Endothelial cell of umbilical vein (primary cell): ENCODE measurements at regions not wholly inside any gene's neighbourhood (a gene's known extent, or its start where the extent isn't known, plus 50 kb on each side); places are given as distances from the start of the nearest gene placed in this dataset.

Experiments
- BruUV-seq: library from RNA; stranded (reverse); fragments of 400-500 nt; replicated peaks from 2 replicates; lab custom pipeline; 2021; lab: Mats Ljungman, UMichigan
- CTCF ChIA-PET: fragments of 300-600, 350-600 bp; sonication (Branson Sonifier 250); formaldehyde crosslinking; loops from one replicate; lab custom pipeline; 2021; ENCODE audit warnings: antibody characterized with exemption, inconsistent platforms; lab: Charles Lee
- POLR2A ChIA-PET: fragments of 300-600, 350-600 bp; sonication (Branson Sonifier 250); formaldehyde crosslinking; loops from one replicate; lab custom pipeline; 2021; ENCODE audit warnings: antibody characterized with exemption, inconsistent platforms; lab: Charles Lee
- DNase-seq: peaks from one replicate; pipeline ENCODE4 v3.0.0-alpha.2; 2011; ENCODE audit warnings: low read depth, low spot score
- FAIRE-seq: peaks from 2 replicates; lab custom pipeline; 2011; peaks lifted over from hg19 to GRCh38; lab: Jason Lieb, UNC
- H2AFZ ChIP-seq: 2 replicates; pipeline ENCODE4 v1.6.0; 2012; ENCODE audit warnings: low read depth, low read length, control low read depth, inconsistent platforms
- H3K27ac ChIP-seq: 2 replicates; pipeline ENCODE4 v1.5.1; 2011; ENCODE audit warnings: low read depth, mild to moderate bottlenecking, control low read depth, low read length, moderate library complexity; ENCODE audit not compliant: insufficient read depth
- H3K27me3 ChIP-seq, 2 experiments: 2 replicates each; pipeline versions ENCODE4 v1.6.0 to v1.6.1; 2011; ENCODE audit warnings: low read length in 2 of 2, mixed read lengths in 1 of 2; ENCODE audit not compliant: control insufficient read depth in 2 of 2, insufficient read depth in 2 of 2
- H3K36me3 ChIP-seq, 2 experiments: 2 replicates in 1 of 2; 3 replicates in 1 of 2; pipeline ENCODE4 v1.5.1; 2011; ENCODE audit warnings: low read length in 2 of 2, mild to moderate bottlenecking in 1 of 2, moderate library complexity in 1 of 2; ENCODE audit not compliant: control insufficient read depth in 2 of 2, insufficient read depth in 2 of 2; ENCODE audit errors: extremely low read depth in 1 of 2
- H3K4me1 ChIP-seq: 3 replicates; pipeline ENCODE4 v1.5.1; 2011; ENCODE audit warnings: mild to moderate bottlenecking, low read length; ENCODE audit not compliant: control insufficient read depth, insufficient read depth; ENCODE audit errors: extremely low read depth
- H3K4me2 ChIP-seq: 2 replicates; pipeline ENCODE4 v1.6.1; 2011; ENCODE audit warnings: low read length, control low read depth, mixed read lengths; ENCODE audit not compliant: insufficient read depth
- H3K4me3 ChIP-seq, 3 experiments: fragments of 200-600 bp in 1 of 3; sonication (generic), shearing (Covaris generic) in 1 of 3; replicated peaks in 1 of 3; 2 replicates each; pipeline ENCODE4 v1.5.1; 2011 to 2016; ENCODE audit warnings: control low read depth in 3 of 3, low read length in 3 of 3, mild to moderate bottlenecking in 2 of 3, inconsistent platforms in 1 of 3, low read depth in 1 of 3, moderate library complexity in 1 of 3; ENCODE audit not compliant: insufficient read depth in 1 of 3
- H3K79me2 ChIP-seq: 2 replicates; pipeline ENCODE4 v1.6.0; 2012; ENCODE audit warnings: low read length, inconsistent platforms; ENCODE audit not compliant: control insufficient read depth, insufficient read depth
- H3K9ac ChIP-seq: replicated peaks from 2 replicates; pipeline ENCODE3; 2011; ENCODE audit warnings: low read length, control low read depth; ENCODE audit not compliant: insufficient read depth; ENCODE audit errors: extremely low read depth
- H3K9me1 ChIP-seq: replicated peaks from 3 replicates; pipeline ENCODE4 v1.6.0; 2011; ENCODE audit warnings: mild to moderate bottlenecking, low read length; ENCODE audit not compliant: control insufficient read depth, insufficient read depth; ENCODE audit errors: extremely low read depth
- H3K9me3 ChIP-seq: replicated peaks from 2 replicates; pipeline ENCODE4 v1.5.1; 2012; ENCODE audit warnings: low read length, inconsistent platforms; ENCODE audit not compliant: control insufficient read depth, insufficient read depth
- H4K20me1 ChIP-seq: replicated peaks from 2 replicates; pipeline ENCODE3; 2011; ENCODE audit warnings: mild to moderate bottlenecking, low read length; ENCODE audit not compliant: control insufficient read depth, insufficient read depth; ENCODE audit errors: extremely low read depth
- EZH2 ChIP-seq: IDR thresholded peaks from 2 replicates; pipeline ENCODE4 v1.6.1; 2012; ENCODE audit warnings: borderline replicate concordance, low read depth, mild to moderate bottlenecking, moderate library complexity, low read length, inconsistent platforms; ENCODE audit not compliant: severe bottlenecking
- FOS ChIP-seq: IDR thresholded peaks from 2 replicates; pipeline ENCODE4 v1.6.1; 2011; ENCODE audit warnings: mild to moderate bottlenecking, low read length, moderate library complexity, borderline replicate concordance; ENCODE audit not compliant: insufficient read depth
- GATA2 ChIP-seq: IDR thresholded peaks from 2 replicates; pipeline ENCODE4 v1.7.0; 2011; ENCODE audit warnings: low read depth, mild to moderate bottlenecking, moderate library complexity, mixed read lengths, low read length; ENCODE audit not compliant: insufficient read length, insufficient read depth
- JUN ChIP-seq: IDR thresholded peaks from 2 replicates; pipeline ENCODE4 v1.6.1; 2011; ENCODE audit warnings: borderline replicate concordance, low read depth; ENCODE audit not compliant: insufficient read length, insufficient read depth
- MYC ChIP-seq: IDR thresholded peaks from one replicate; pipeline ENCODE4 v1.6.1; 2011; ENCODE audit warnings: mild to moderate bottlenecking, low read depth, low read length
- POLR2A ChIP-seq: IDR thresholded peaks from 2 replicates; pipeline ENCODE4 v1.6.1; 2012; ENCODE audit warnings: low read depth, mild to moderate bottlenecking, control low read depth, low read length
- dilution Hi-C: fragments of 300-500 bp; cut with MboI; formaldehyde crosslinking; loops from one replicate; pipeline ENCODE4 v1.15.0; 2019; ENCODE audit warnings: low sequenced_read_pairs; ENCODE audit not compliant: extremely low pct_ligation_motif_present
- intact Hi-C: fragments of 100-400 bp; cut with micrococcal nuclease; formaldehyde crosslinking; loops from one replicate; pipeline ENCODE4 v1.10.0; 2022
- TF ChIP-seq, protein P1 (sequence below), 2 donors: IDR thresholded peaks; 1 replicate in 1 of 2; 2 replicates in 1 of 2; pipeline ENCODE4 v1.5.1; 2011; ENCODE audit warnings: low read length in 2 of 2, mild to moderate bottlenecking in 2 of 2, moderate library complexity in 2 of 2, control low read depth in 1 of 2, inconsistent platforms in 1 of 2, low read depth in 1 of 2; ENCODE audit not compliant: insufficient read depth in 1 of 2; ENCODE audit errors: extremely low read depth in 1 of 2
- TF ChIP-seq, protein P2 (sequence below): IDR thresholded peaks from 2 replicates; pipeline ENCODE4 v1.6.1; 2011; ENCODE audit not compliant: insufficient read depth, insufficient read length

DNA sequence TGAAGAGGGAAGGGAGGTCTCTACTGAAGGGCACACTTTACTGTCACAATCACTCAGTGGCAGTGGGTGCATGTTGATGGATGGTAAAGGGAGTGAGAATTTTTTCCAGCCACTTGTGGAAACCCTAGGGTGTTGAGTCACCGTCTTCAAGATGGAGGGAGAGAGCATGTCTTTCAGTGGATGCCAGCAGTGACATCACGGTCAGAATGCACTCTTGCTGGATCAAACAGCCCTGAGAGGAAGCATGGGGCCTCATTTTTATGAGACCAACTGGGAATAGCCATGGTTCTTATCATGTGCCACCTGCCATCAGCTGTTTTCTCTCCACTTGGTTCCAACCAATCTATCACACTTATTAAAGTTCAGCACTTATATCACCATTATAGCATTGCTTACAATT is 182.5 kb downstream of the KCNRG start:
- Histone ChIP-seq H3K27ac (no peak overlapping the region), H3K9ac (no peak overlapping the region), H3K4me1 (peaks cover 8% of the 10 kb centered on the region), H3K79me2 (no peaks in the 10 kb centered on the region), H3K9me3 (no peaks in the 10 kb centered on the region), H3K36me3 (no peaks in the 10 kb centered on the region), H3K9me1 (no peaks in the 10 kb centered on the region), H4K20me1 (no peaks in the 10 kb centered on the region), H3K4me2 (no peak overlapping the region), H2AFZ (no peak overlapping the region), H3K27me3 (no peaks in the 10 kb centered on the region), H3K4me3 (no peak overlapping the region)
- CTCF ChIA-PET = no interaction called here
- BruUV-seq = no TSS peak
- POLR2A ChIA-PET = no interaction called here
- no peak for DNase-seq
- intact Hi-C loops (no loop called here), dilution Hi-C loops (no loop called here)
- FAIRE-seq = no peak
- no peak for TF ChIP-seq GATA2
- TF ChIP-seq, protein P1, sequence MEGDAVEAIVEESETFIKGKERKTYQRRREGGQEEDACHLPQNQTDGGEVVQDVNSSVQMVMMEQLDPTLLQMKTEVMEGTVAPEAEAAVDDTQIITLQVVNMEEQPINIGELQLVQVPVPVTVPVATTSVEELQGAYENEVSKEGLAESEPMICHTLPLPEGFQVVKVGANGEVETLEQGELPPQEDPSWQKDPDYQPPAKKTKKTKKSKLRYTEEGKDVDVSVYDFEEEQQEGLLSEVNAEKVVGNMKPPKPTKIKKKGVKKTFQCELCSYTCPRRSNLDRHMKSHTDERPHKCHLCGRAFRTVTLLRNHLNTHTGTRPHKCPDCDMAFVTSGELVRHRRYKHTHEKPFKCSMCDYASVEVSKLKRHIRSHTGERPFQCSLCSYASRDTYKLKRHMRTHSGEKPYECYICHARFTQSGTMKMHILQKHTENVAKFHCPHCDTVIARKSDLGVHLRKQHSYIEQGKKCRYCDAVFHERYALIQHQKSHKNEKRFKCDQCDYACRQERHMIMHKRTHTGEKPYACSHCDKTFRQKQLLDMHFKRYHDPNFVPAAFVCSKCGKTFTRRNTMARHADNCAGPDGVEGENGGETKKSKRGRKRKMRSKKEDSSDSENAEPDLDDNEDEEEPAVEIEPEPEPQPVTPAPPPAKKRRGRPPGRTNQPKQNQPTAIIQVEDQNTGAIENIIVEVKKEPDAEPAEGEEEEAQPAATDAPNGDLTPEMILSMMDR (IDR thresholded peaks at IDR 0.05; ENCODE audit: extremely low read depth in 1 of 2, insufficient read depth in 1 of 2, low read depth in 1 of 2, low read length in 2 of 2) = no peak
- TF ChIP-seq, protein P2, sequence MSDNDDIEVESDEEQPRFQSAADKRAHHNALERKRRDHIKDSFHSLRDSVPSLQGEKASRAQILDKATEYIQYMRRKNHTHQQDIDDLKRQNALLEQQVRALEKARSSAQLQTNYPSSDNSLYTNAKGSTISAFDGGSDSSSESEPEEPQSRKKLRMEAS = no peak
- TF ChIP-seq JUN = no peak

DNA sequence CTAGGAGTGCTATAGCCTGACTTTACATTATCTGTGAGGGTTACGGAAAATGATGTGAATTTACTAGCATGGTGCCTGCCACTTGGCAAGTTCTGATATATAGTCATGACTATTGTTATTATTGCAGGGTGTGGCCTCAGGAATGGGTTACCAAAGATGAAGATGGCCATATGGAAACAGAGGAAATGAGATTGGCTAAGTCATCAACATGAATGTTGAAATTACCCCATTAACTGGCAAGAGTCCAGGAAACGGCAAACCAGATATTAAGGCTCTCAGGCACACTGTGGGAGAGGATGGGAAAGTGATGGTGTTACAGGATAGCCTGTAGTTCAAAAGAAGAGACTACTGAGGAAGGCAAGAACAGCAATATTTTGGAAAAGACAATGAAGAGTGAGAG is 183.3 kb downstream of the KCNRG start:
- H2AFZ ChIP-seq = no peak overlapping the region
- ChIA-PET CTCF (no interaction called here), POLR2A (no interaction called here)
- dilution Hi-C loops = no loop called here
- DNase-seq (peak; percentile 39), FAIRE-seq (no peak)
- H3K36me3 ChIP-seq = no peaks in the 10 kb centered on the region
- no peak overlapping the region for H3K9ac ChIP-seq
- intact Hi-C loops = no loop called here
- BruUV-seq = no TSS peak
- H3K27me3 ChIP-seq = no peaks in the 10 kb centered on the region
- H3K4me2 ChIP-seq = no peak overlapping the region
- no peak overlapping the region for H3K27ac ChIP-seq
- H3K4me1 ChIP-seq = peaks cover 8% of the 10 kb centered on the region
- H3K4me3 ChIP-seq = no peak overlapping the region
- no peaks in the 10 kb centered on the region for H3K79me2 ChIP-seq
- H3K9me3 ChIP-seq = no peaks in the 10 kb centered on the region
- TF ChIP-seq, protein P2 = no peak
- TF ChIP-seq POLR2A (no peak), MYC (no peak), GATA2 (peak; percentile 14), EZH2 (no peak), JUN (no peak), FOS (peak; percentile 18)
- TF ChIP-seq, protein P1 (IDR thresholded peaks at IDR 0.05; ENCODE audit: extremely low read depth in 1 of 2, insufficient read depth in 1 of 2, low read depth in 1 of 2, low read length in 2 of 2) = no peak
- no peaks in the 10 kb centered on the region for H3K9me1 ChIP-seq
- no peaks in the 10 kb centered on the region for H4K20me1 ChIP-seq
